NOMO-1 (cell line): ENCODE measurements at regions not wholly inside any gene's neighbourhood (a gene's known extent, or its start where the extent isn't known, plus 50 kb on each side); places are given as distances from the start of the nearest gene placed in this dataset.

ENCODE experiments used
- DNase-seq, 2 experiments: peaks; one replicate each; lab custom pipeline; 2025; ENCODE audit not compliant: unreplicated experiment in 2 of 2; lab: John Stamatoyannopoulos, UW

GRCh38 chr17:51540151-51540550 lies 279.8 kb downstream of the UTP18 start:
- DNase-seq: no peak

- no peak for DNase-seq
Observed at GRCh38 chr17:51541215-51541614, 280.9 kb downstream of the UTP18 start.

GRCh38 chr17:51546114-51546513 lies 285.8 kb downstream of the UTP18 start:
- DNase-seq: no peak

- no peak for DNase-seq
Observed at GRCh38 chr17:51548125-51548524, 287.8 kb downstream of the UTP18 start.

GRCh38 chr17:51555153-51555552 lies 294.8 kb downstream of the UTP18 start:
- DNase-seq: no peak

GRCh38 chr17:51559778-51560177 lies 299.4 kb downstream of the UTP18 start:
- DNase-seq: no peak

GRCh38 chr17:51560398-51560797 lies 300.1 kb downstream of the UTP18 start:
- no peak for DNase-seq

- no peak for DNase-seq
Observed at GRCh38 chr17:51563961-51564360, 303.6 kb downstream of the UTP18 start.

- DNase-seq: no peak
Observed at GRCh38 chr17:51572115-51572514, 311.8 kb downstream of the UTP18 start.
